ENCODE measurements at regions not wholly inside any gene's neighbourhood (a gene's known extent, or its start where the extent isn't known, plus 50 kb on each side); places are given as distances from the start of the nearest gene placed in this dataset.
A peak's percentile ranks its signal among the peaks of the same experiment; 100 is the strongest.

DNA sequence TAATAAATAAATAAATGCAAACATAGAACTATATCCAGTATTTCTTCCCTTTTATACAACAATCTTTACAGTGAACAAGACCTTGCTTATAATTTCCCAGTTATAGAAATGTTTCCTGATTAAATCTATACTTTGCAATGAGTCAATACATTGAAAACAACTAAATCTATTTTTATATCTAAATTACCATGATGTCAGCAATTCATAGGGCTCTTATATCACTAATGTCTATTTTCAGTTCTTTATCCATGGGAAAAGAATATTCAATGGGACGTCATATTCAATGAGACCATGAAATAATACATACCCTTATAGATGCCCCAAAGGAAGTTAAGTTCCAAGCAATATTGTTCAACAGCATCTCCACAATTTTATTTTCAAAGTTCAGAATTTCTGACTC lies 359.9 kb downstream of the CASP12 start:
- no peak for DNase-seq (ENCODE audit: low read depth, low spot score)
- Mint-ChIP-seq H3K4me3 (no peak overlapping the region), H3K27me3 (ENCODE audit: low read depth) (no peaks in the 10 kb centered on the region), H3K27ac (ENCODE audit: unreplicated experiment) (no peak overlapping the region), H3K4me1 (peaks cover 6% of the 10 kb centered on the region), H3K9me3 (no peaks in the 10 kb centered on the region), H3K36me3 (ENCODE audit: low read depth) (no peaks in the 10 kb centered on the region)
- TF ChIP-seq, protein P1, sequence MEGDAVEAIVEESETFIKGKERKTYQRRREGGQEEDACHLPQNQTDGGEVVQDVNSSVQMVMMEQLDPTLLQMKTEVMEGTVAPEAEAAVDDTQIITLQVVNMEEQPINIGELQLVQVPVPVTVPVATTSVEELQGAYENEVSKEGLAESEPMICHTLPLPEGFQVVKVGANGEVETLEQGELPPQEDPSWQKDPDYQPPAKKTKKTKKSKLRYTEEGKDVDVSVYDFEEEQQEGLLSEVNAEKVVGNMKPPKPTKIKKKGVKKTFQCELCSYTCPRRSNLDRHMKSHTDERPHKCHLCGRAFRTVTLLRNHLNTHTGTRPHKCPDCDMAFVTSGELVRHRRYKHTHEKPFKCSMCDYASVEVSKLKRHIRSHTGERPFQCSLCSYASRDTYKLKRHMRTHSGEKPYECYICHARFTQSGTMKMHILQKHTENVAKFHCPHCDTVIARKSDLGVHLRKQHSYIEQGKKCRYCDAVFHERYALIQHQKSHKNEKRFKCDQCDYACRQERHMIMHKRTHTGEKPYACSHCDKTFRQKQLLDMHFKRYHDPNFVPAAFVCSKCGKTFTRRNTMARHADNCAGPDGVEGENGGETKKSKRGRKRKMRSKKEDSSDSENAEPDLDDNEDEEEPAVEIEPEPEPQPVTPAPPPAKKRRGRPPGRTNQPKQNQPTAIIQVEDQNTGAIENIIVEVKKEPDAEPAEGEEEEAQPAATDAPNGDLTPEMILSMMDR (conservative IDR thresholded peaks at IDR 0.05) = no peak

DNA sequence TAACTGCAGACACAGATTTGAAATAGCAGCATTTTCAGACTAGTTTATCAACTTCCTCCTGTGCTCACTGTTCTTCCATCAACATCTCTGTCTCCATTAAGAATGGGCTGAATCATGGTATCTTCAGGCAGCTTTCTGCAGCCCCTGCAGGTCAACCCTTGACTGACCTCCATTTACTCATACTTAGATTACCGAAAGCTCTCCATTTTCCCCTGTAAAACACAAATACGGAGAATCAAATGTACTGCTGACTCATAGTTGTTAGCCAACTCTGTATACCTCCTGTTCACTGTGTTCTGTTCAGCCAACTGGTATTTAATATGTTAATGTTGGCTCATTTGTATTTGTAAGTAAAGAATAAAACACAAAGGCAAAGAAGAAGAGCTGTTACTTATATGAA lies 364.0 kb downstream of the CASP12 start:
- H3K27ac Mint-ChIP-seq (ENCODE audit: unreplicated experiment) = peak overlapping the region; percentile 70
- DNase-seq (ENCODE audit: low read depth, low spot score) = no peak
- TF ChIP-seq, protein P1 (conservative IDR thresholded peaks at IDR 0.05) = no peak
- H3K9me3 Mint-ChIP-seq = no peaks in the 10 kb centered on the region
- H3K27me3 Mint-ChIP-seq (ENCODE audit: low read depth) = no peaks in the 10 kb centered on the region
- H3K36me3 Mint-ChIP-seq (ENCODE audit: low read depth) = no peaks in the 10 kb centered on the region
- H3K4me3 Mint-ChIP-seq = no peak overlapping the region
- H3K4me1 Mint-ChIP-seq = peaks cover 10% of the 10 kb centered on the region

DNA sequence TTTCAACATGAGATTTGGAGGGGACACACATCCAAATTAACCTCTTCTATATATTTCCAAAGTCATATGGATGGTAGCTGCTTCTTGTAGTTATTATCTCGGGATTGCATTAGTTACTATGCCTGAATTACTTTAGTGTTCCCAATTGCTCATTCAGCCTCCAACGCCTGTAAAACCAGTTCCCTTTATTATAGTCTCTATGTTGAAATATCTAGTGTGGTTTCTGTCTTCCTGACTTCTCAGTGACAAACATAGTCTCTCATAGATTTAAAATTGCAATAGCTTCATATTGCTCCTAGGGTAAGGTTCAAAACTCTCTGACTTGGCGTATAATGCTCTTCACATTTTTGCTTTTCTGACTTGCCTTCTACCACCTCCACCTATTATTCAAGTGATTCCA lies 366.4 kb downstream of the CASP12 start:
- no peak for DNase-seq (ENCODE audit: low read depth, low spot score)
- TF ChIP-seq, protein P1 (conservative IDR thresholded peaks at IDR 0.05) = no peak
- no peaks in the 10 kb centered on the region for H3K9me3 Mint-ChIP-seq
- H3K27ac Mint-ChIP-seq (ENCODE audit: unreplicated experiment) = no peak overlapping the region
- peaks cover 10% of the 10 kb centered on the region for H3K4me1 Mint-ChIP-seq
- no peaks in the 10 kb centered on the region for H3K36me3 Mint-ChIP-seq (ENCODE audit: low read depth)
- no peaks in the 10 kb centered on the region for H3K27me3 Mint-ChIP-seq (ENCODE audit: low read depth)
- H3K4me3 Mint-ChIP-seq = no peak overlapping the region

DNA sequence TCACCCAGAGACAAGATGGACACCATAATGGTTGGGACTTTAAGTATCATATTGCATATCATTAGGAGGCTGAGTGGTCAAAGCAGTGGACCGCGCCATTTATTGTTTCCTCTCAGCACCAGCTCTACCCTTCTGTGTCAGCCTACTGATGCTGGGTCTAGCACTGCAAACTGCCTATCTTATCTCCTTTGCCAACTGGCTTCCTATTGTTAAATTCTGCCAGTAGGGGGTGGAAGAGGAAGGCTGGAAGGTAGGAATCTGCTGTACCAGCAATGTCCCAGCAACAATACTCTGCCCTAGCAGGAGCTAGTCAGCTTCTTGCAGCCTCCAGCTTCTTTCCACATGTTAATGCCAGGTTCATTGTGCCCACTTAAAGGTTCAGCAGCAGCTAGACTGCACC lies 367.1 kb upstream of the PDGFD start:
- Mint-ChIP-seq H3K9me3 (no peaks in the 10 kb centered on the region), H3K27ac (ENCODE audit: unreplicated experiment) (no peak overlapping the region), H3K4me3 (no peak overlapping the region), H3K36me3 (ENCODE audit: low read depth) (no peaks in the 10 kb centered on the region), H3K4me1 (peaks cover 15% of the 10 kb centered on the region), H3K27me3 (ENCODE audit: low read depth) (no peaks in the 10 kb centered on the region)
- DNase-seq (ENCODE audit: low read depth, low spot score) = no peak
- TF ChIP-seq, protein P1 (conservative IDR thresholded peaks at IDR 0.05) = peak; percentile 31

DNA sequence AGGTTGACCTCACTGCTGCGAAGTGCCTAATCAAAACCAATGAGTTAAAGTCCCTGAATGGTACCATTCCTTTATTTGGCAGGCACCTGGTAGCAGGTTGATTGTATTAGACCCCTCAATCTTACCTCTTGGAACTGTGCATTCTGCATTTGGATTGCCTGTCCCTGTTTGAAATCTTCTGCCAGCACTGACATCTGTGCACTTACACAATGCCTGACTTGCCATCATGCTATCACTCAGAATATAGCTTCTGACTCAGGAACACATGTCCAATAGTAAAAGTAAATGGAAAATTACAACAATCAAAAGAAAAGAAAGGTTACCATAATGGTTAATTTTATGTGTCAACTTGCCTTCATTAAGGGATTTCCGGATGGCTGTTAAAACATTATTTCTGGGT lies 366.0 kb upstream of the PDGFD start:
- Mint-ChIP-seq H3K4me1 (peaks cover 24% of the 10 kb centered on the region), H3K27me3 (ENCODE audit: low read depth) (no peaks in the 10 kb centered on the region), H3K9me3 (no peaks in the 10 kb centered on the region), H3K27ac (ENCODE audit: unreplicated experiment) (no peak overlapping the region), H3K4me3 (no peak overlapping the region), H3K36me3 (ENCODE audit: low read depth) (no peaks in the 10 kb centered on the region)
- TF ChIP-seq, protein P1 (conservative IDR thresholded peaks at IDR 0.05) = no peak
- no peak for DNase-seq (ENCODE audit: low read depth, low spot score)

DNA sequence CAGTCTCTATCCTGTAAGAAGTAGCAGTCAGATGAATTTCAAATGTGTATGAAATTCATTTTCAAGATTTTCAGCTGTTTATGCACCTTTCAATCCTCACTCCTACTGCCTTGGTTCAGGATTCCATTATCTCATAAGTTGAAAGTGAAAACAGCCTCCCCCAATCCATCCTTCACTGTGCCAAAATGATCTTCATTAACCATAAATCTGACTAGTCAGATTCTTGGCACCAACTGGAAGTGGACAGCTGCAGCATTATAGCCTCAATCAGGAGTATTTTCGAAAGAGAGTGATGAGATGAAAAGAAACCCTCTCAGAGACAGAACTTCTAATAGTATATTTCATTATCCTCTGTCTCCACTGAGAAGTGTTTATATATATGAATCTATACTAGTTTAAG lies 365.3 kb upstream of the PDGFD start:
- Mint-ChIP-seq H3K27me3 (ENCODE audit: low read depth) (no peaks in the 10 kb centered on the region), H3K4me1 (peaks cover 20% of the 10 kb centered on the region), H3K9me3 (no peaks in the 10 kb centered on the region), H3K4me3 (no peak overlapping the region), H3K36me3 (ENCODE audit: low read depth) (no peaks in the 10 kb centered on the region), H3K27ac (ENCODE audit: unreplicated experiment) (no peak overlapping the region)
- no peak for DNase-seq (ENCODE audit: low read depth, low spot score)
- TF ChIP-seq, protein P1 (conservative IDR thresholded peaks at IDR 0.05) = no peak
